Stimulated activated CD4-positive, alpha-beta T cell treated with anti-CD3 and anti-CD28 coated beads, Interleukin-4, amount 100 ng/mL, for 48 hours (primary cell): ENCODE measurements at regions not wholly inside any gene's neighbourhood (a gene's known extent, or its start where the extent isn't known, plus 50 kb on each side); places are given as distances from the start of the nearest gene placed in this dataset.
A peak's percentile ranks its signal among the peaks of the same experiment; 100 is the strongest.

Experiments used
- DNase-seq, 2 donors: peaks; one replicate each; pipeline ENCODE4 v3.0.0-alpha.2; 2020; ENCODE audit warnings: low read depth in 2 of 2

- DNase-seq: no peak
These were observed 119.5 kb upstream of the TNRC6C start for GRCh38 chr17:77838748-77839697.

- no peak for DNase-seq
These were observed 118.6 kb upstream of the TNRC6C start for GRCh38 chr17:77839698-77840512.

DNA sequence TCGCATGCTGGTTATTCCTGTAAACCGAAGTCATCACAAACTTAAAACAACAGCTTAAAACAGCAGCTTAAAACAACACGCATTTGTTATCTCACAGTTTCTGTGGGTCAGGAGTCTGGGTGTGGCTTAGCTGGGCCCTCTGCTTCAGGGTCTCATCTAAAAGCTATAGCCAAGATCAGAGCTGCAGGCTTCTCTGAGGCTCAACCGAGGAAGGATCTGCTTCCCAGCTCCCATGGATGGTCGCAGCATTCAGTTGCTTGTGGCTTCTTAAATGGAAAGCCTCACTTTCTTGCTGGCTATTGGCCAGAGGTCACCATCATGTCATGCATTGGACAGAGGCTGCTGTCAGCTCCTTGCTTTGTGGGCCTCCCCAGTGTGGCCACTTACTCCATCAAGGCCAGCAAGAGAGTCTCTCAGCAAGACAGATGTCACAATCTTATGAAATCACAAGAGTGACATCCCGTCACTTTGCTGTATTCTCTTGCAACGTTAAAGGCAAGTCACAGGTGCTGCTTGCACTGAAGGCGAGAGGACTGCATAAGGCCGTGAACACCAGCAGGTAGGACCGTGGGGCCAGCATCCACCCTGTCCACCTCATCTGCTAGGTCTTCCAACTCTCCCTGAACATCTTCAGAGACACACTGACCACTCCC lies 117.9 kb upstream of the TNRC6C start:
- no peak for DNase-seq

- DNase-seq: no peak
These were observed 116.6 kb upstream of the TNRC6C start for GRCh38 chr17:77841742-77842527.

- no peak for DNase-seq
These were observed 115.9 kb upstream of the TNRC6C start for GRCh38 chr17:77842528-77843147.

- DNase-seq: peak in 1 of 2 donors; percentile 62
These were observed 115.1 kb upstream of the TNRC6C start for GRCh38 chr17:77843255-77843895.

DNA sequence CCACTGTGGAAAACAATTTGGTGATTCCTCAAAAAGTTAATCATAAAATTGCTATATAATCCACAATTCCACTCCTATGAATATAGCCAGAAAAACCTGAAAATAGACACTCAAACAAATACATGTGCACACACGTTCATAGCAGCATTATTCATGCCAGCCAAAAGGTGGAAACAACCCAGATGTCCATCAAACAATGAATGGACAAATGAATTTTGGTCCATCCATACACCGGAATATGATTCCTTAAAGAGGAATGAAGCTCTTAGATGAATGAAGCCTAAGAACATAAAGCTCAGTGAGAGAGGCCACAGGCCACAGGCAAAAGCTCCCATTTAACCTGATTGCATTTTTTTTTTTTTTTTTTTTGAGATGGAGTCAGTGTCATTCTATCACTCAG lies 114.6 kb upstream of the TNRC6C start:
- DNase-seq: no peak

DNA sequence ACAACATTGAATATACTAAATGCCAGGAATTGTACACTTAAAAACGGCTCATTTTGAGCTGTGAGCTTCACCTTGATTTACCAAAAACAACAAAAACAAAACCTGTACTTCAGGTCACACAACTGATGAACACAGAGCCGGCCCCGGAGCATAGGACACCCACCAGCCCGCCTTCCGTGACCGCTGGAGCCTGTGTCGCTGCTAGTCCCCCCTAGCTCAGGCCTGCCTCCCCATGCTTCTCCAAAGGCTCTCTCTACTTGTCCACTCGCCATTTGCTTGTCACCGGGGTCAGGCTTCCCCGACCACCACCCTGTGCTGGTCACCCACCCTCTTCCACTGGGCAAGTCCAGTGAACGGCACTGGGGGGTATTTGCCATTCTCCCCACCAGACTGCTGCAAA lies 113.8 kb upstream of the TNRC6C start:
- no peak for DNase-seq

- no peak for DNase-seq
These were observed 112.8 kb upstream of the TNRC6C start for GRCh38 chr17:77845541-77846225.

- no peak for DNase-seq
These were observed 111.9 kb upstream of the TNRC6C start for GRCh38 chr17:77846531-77847085.

GRCh38 chr17:77847221-77848085 lies 111.0 kb upstream of the TNRC6C start:
- DNase-seq: no peak

GRCh38 chr17:77848257-77848656 lies 110.2 kb upstream of the TNRC6C start:
- no peak for DNase-seq

- no peak for DNase-seq
These were observed 109.3 kb upstream of the TNRC6C start for GRCh38 chr17:77849239-77849638.

- no peak for DNase-seq
These were observed 106.6 kb upstream of the TNRC6C start for GRCh38 chr17:77851921-77852320.

- no peak for DNase-seq
These were observed 105.8 kb upstream of the TNRC6C start for GRCh38 chr17:77852731-77853130.

GRCh38 chr17:77853191-77853977 lies 105.1 kb upstream of the TNRC6C start:
- no peak for DNase-seq

- DNase-seq: no peak
These were observed 104.3 kb upstream of the TNRC6C start for GRCh38 chr17:77854083-77854758.
